GM21717 (cell line): ENCODE measurements at regions not wholly inside any gene's neighbourhood (a gene's known extent, or its start where the extent isn't known, plus 50 kb on each side); places are given as distances from the start of the nearest gene placed in this dataset.

ENCODE experiments used
- ATAC-seq: cut with Tn5 transposase; IDR thresholded peaks from one replicate; pipeline ENCODE4 v1.9.1; 2021; ENCODE audit warnings: mild to moderate bottlenecking, moderate library complexity; ENCODE audit not compliant: unreplicated experiment

GRCh38 chr11:95586155-95586554 lies 203.4 kb downstream of the FAM76B start:
- ATAC-seq, result no peak

- ATAC-seq, result no peak
These were observed 203.9 kb downstream of the FAM76B start for GRCh38 chr11:95585752-95586077.

GRCh38 chr11:95585069-95585751 lies 204.4 kb downstream of the FAM76B start:
- ATAC-seq, result no peak

- no peak for ATAC-seq
These were observed 205.0 kb downstream of the FAM76B start for GRCh38 chr11:95584589-95584988.

- no peak for ATAC-seq
These were observed 205.4 kb downstream of the FAM76B start for GRCh38 chr11:95584180-95584579.

- ATAC-seq, result no peak
These were observed 211.7 kb downstream of the FAM76B start for GRCh38 chr11:95577716-95578460.

- ATAC-seq, result no peak
These were observed 213.3 kb downstream of the FAM76B start for GRCh38 chr11:95576146-95576845.

- no peak for ATAC-seq
These were observed 214.1 kb downstream of the FAM76B start for GRCh38 chr11:95575517-95575916.

GRCh38 chr11:95571718-95572260 lies 217.8 kb downstream of the FAM76B start:
- ATAC-seq, result no peak

GRCh38 chr11:95570845-95571244 lies 218.7 kb downstream of the FAM76B start:
- ATAC-seq, result no peak

GRCh38 chr11:95569207-95569606 lies 220.4 kb downstream of the FAM76B start:
- ATAC-seq, result no peak

GRCh38 chr11:95568281-95568680 lies 221.3 kb downstream of the FAM76B start:
- no peak for ATAC-seq

GRCh38 chr11:95567685-95568084 lies 221.9 kb downstream of the FAM76B start:
- ATAC-seq, result no peak

GRCh38 chr11:95566211-95566610 lies 223.4 kb downstream of the FAM76B start:
- ATAC-seq, result no peak

- no peak for ATAC-seq
These were observed 223.8 kb downstream of the FAM76B start for GRCh38 chr11:95565724-95566141.

GRCh38 chr11:95563859-95564258 lies 225.7 kb downstream of the FAM76B start:
- ATAC-seq, result no peak

GRCh38 chr11:95563173-95563572 lies 226.4 kb downstream of the FAM76B start:
- no peak for ATAC-seq

GRCh38 chr11:95562196-95562921 lies 227.2 kb downstream of the FAM76B start:
- ATAC-seq, result no peak

GRCh38 chr11:95559899-95560298 lies 229.7 kb downstream of the FAM76B start:
- no peak for ATAC-seq

GRCh38 chr11:95557376-95557775 lies 232.2 kb downstream of the FAM76B start:
- no peak for ATAC-seq
